ENCODE measurements at regions not wholly inside any gene's neighbourhood (a gene's known extent, or its start where the extent isn't known, plus 50 kb on each side); places are given as distances from the start of the nearest gene placed in this dataset.
"Not testable (repeated sequence)": the region's sequence is repeated elsewhere in the genome, so short reads cannot be mapped to it uniquely, and the experiment has no call there.

DNA sequence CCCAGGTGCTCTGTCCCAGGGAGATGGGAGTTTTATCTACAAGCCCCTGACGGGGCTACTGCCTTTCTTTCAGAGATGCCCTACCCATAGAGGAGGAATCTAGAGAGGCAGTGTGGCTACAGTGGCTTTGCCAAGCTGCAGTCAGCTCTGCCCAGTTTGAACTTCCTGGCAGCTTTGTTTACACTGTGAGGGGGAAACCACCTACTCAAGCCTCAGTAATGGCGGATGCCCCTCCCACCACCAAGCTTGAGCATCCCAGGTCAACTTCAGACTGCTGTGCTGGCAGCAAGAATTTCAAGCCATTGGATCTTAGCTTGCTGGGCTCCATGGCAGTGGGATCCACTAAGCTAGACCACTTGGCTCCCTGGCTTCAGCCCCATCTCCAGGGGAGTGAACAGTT, 53.1 kb upstream of the TMEM252 start:
- not testable (repeated sequence) for TF ChIP-seq EZH2 (IDR thresholded peaks at IDR 0.05); POLR2AphosphoS5 (IDR thresholded peaks at IDR 0.05; ENCODE audit: borderline replicate concordance, low read depth, low read length)
